WTC11 (cell line): ENCODE measurements at regions not wholly inside any gene's neighbourhood (a gene's known extent, or its start where the extent isn't known, plus 50 kb on each side); places are given as distances from the start of the nearest gene placed in this dataset.

Source experiments
- ATAC-seq: fragments of 200-7000 bp; cut with Tn5 transposase; 2 replicates; pipeline ENCODE4 v1.10.0; 2021; ENCODE audit warnings: mild to moderate bottlenecking, moderate library complexity
- CTCF ChIA-PET: fragments of 300-600 bp; sonication (Branson Sonifier 250); formaldehyde crosslinking; loops from one replicate; lab custom pipeline; 2021; ENCODE audit warnings: antibody characterized with exemption; lab: Charles Lee
- POLR2A ChIA-PET: fragments of 350-600 bp; sonication (Branson Sonifier 250); formaldehyde crosslinking; loops from one replicate; lab custom pipeline; 2021; ENCODE audit warnings: antibody characterized with exemption; lab: Charles Lee
- DNase-seq: peaks from one replicate; pipeline ENCODE4 v3.0.0; 2021; ENCODE audit warnings: low spot score
- H3K27ac Mint-ChIP-seq: 2 replicates; pipeline ENCODE4 v1.8.0; 2021; ENCODE audit warnings: mixed read lengths
- H3K27me3 Mint-ChIP-seq: 2 replicates; pipeline ENCODE4 v1.8.0; 2021; ENCODE audit warnings: low read depth, mild to moderate bottlenecking, moderate library complexity, mixed read lengths
- H3K36me3 Mint-ChIP-seq: 2 replicates; pipeline ENCODE4 v1.8.0; 2021; ENCODE audit warnings: mixed read lengths
- H3K4me1 Mint-ChIP-seq: 2 replicates; pipeline ENCODE4 v1.8.0; 2022; ENCODE audit warnings: mixed read lengths
- H3K4me3 Mint-ChIP-seq: 2 replicates; pipeline ENCODE4 v1.8.0; 2021; ENCODE audit warnings: mild to moderate bottlenecking, moderate library complexity, mixed read lengths
- H3K9me3 Mint-ChIP-seq: 2 replicates; pipeline ENCODE4 v1.8.0; 2021; ENCODE audit warnings: mixed read lengths
- CREB1 ChIP-seq: sonication (generic); formaldehyde crosslinking; IDR thresholded peaks from 2 replicates; pipeline ENCODE4 v1.8.0; 2023; ENCODE audit warnings: mild to moderate bottlenecking, missing genetic modification reagents
- ESRRA ChIP-seq: sonication (generic); formaldehyde crosslinking; IDR thresholded peaks from 2 replicates; pipeline ENCODE4 v1.8.1; 2022; ENCODE audit warnings: mild to moderate bottlenecking, missing genetic modification reagents, borderline replicate concordance
- FOXJ3 ChIP-seq: sonication (generic); formaldehyde crosslinking; IDR thresholded peaks from 2 replicates; pipeline ENCODE4 v1.9.0; 2021; ENCODE audit warnings: missing genetic modification reagents, mild to moderate bottlenecking, borderline replicate concordance
- GABPB1 ChIP-seq: sonication (generic); formaldehyde crosslinking; IDR thresholded peaks from 2 replicates; pipeline ENCODE4 v1.8.1; 2023; ENCODE audit warnings: mild to moderate bottlenecking, missing genetic modification reagents
- NFATC4 ChIP-seq: fragments of 250-450 bp; sonication (Bioruptor Pico); IDR thresholded peaks from 2 replicates; pipeline ENCODE4 v1.9.0; 2021; ENCODE audit warnings: mild to moderate bottlenecking
- SOX15 ChIP-seq: fragments of 250-450 bp; sonication (Bioruptor Pico); IDR thresholded peaks from 2 replicates; pipeline ENCODE4 v1.9.0; 2021; ENCODE audit warnings: mild to moderate bottlenecking
- ZBTB43 ChIP-seq: sonication (generic); formaldehyde crosslinking; IDR thresholded peaks from 2 replicates; pipeline ENCODE4 v1.8.1; 2023; ENCODE audit warnings: mild to moderate bottlenecking, missing genetic modification reagents
- ZNF121 ChIP-seq: sonication (generic); formaldehyde crosslinking; IDR thresholded peaks from 2 replicates; pipeline ENCODE4 v1.8.0; 2023; ENCODE audit warnings: missing genetic modification reagents
- ZNF219 ChIP-seq: sonication (generic); formaldehyde crosslinking; IDR thresholded peaks from 2 replicates; pipeline ENCODE4 v1.8.0; 2023; ENCODE audit warnings: missing genetic modification reagents, mild to moderate bottlenecking, borderline replicate concordance
- ZNF671 ChIP-seq: fragments of 250-450 bp; sonication (Bioruptor Pico); IDR thresholded peaks from 2 replicates; pipeline ENCODE4 v1.8.0; 2021; ENCODE audit warnings: mild to moderate bottlenecking
- TF ChIP-seq, protein P1 (sequence below): sonication (generic); formaldehyde crosslinking; IDR thresholded peaks from 2 replicates; pipeline ENCODE4 v1.8.1; 2022; ENCODE audit warnings: mild to moderate bottlenecking, missing genetic modification reagents, moderate library complexity, borderline replicate concordance
- TF ChIP-seq, protein P2 (sequence below): fragments of 250-450 bp; sonication (Bioruptor Pico); IDR thresholded peaks from 2 replicates; pipeline ENCODE4 v1.9.0; 2021; ENCODE audit warnings: mild to moderate bottlenecking
- TF ChIP-seq, protein P3 (sequence below): sonication (generic); formaldehyde crosslinking; conservative IDR thresholded peaks from 2 replicates; pipeline ENCODE4 v1.8.1; 2022; ENCODE audit warnings: mild to moderate bottlenecking, missing genetic modification reagents
- TF ChIP-seq, protein P4 (sequence below): sonication (generic); formaldehyde crosslinking; IDR thresholded peaks from 2 replicates; pipeline ENCODE4 v1.8.0; 2022; ENCODE audit warnings: mild to moderate bottlenecking, missing genetic modification reagents
- TF ChIP-seq, protein P5 (sequence below): fragments of 250-450 bp; sonication (Bioruptor Pico); conservative IDR thresholded peaks from 2 replicates; pipeline ENCODE4 v1.9.0; 2021; ENCODE audit warnings: mild to moderate bottlenecking

DNA sequence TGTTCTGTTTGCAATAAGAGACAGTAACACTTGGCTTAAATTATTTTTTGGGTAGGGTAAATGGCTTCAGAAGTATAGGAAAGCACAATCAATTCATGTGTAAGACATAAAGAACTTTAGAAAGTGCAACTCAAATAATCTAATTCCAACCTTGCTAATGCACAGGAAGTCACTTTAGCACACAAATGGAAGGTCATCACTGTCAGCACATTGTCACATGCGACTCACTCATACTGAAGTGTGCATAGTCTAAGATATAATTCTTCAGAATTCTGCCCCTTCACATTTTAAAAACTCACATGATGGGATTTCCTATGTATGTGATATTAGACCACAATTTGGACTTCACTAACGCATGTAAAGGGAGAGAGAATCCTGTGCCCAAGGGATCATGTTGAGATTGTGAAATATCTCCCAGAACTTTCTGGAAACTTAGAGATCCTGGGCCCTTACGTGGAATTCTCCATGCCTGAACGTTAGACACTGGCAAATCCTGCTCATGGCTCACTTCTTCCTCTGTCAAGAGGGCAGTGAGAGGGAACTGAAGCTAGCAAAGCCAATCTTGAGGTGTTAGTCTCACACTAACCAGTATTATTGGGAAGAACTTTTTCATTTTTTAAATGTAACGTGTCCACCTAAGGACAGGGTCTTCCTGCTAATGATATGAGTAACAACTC is 403.2 kb upstream of the PTGER4 start (continued):
- TF ChIP-seq, protein P1, sequence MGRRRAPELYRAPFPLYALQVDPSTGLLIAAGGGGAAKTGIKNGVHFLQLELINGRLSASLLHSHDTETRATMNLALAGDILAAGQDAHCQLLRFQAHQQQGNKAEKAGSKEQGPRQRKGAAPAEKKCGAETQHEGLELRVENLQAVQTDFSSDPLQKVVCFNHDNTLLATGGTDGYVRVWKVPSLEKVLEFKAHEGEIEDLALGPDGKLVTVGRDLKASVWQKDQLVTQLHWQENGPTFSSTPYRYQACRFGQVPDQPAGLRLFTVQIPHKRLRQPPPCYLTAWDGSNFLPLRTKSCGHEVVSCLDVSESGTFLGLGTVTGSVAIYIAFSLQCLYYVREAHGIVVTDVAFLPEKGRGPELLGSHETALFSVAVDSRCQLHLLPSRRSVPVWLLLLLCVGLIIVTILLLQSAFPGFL: no peak
- no peak for TF ChIP-seq ZNF121 (CRISPR knock-in tag)

DNA sequence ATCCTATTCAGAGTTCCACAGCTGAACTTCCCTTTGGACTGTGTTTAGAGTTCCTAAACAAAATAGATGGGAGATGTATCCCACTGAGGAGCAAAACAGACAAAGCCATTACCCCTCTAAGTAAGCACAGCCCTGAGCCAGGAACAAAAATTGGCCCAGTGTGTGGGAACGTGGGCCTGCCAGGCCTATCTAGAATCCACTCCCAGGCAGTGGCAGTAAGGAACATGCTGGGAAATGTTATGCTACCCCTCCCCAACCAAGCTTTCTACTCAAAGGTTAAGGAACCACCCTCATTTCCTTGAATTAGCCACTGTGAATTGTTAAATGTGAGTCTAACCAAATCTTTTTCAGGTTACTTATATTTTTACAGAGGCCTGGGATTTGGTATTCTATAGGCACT is 405.1 kb upstream of the PTGER4 start:
- Mint-ChIP-seq H3K9me3 (peaks cover 3% of the 10 kb centered on the region; the same call in 1 of the 2 replicates), H3K36me3 (no peaks in the 10 kb centered on the region), H3K27me3 (no peaks in the 10 kb centered on the region), H3K4me1 (peaks cover 8% of the 10 kb centered on the region)
- POLR2A ChIA-PET: no interaction called here
- no peak for DNase-seq
- TF ChIP-seq, protein P2, sequence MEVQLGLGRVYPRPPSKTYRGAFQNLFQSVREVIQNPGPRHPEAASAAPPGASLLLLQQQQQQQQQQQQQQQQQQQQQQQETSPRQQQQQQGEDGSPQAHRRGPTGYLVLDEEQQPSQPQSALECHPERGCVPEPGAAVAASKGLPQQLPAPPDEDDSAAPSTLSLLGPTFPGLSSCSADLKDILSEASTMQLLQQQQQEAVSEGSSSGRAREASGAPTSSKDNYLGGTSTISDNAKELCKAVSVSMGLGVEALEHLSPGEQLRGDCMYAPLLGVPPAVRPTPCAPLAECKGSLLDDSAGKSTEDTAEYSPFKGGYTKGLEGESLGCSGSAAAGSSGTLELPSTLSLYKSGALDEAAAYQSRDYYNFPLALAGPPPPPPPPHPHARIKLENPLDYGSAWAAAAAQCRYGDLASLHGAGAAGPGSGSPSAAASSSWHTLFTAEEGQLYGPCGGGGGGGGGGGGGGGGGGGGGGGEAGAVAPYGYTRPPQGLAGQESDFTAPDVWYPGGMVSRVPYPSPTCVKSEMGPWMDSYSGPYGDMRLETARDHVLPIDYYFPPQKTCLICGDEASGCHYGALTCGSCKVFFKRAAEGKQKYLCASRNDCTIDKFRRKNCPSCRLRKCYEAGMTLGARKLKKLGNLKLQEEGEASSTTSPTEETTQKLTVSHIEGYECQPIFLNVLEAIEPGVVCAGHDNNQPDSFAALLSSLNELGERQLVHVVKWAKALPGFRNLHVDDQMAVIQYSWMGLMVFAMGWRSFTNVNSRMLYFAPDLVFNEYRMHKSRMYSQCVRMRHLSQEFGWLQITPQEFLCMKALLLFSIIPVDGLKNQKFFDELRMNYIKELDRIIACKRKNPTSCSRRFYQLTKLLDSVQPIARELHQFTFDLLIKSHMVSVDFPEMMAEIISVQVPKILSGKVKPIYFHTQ (CRISPR knock-in tag): no peak
- TF ChIP-seq, protein P3, sequence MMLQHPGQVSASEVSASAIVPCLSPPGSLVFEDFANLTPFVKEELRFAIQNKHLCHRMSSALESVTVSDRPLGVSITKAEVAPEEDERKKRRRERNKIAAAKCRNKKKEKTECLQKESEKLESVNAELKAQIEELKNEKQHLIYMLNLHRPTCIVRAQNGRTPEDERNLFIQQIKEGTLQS (CRISPR knock-in tag): no peak
- TF ChIP-seq CREB1 (CRISPR knock-in tag) (no peak), ESRRA (CRISPR knock-in tag) (no peak), ZNF219 (no peak), NFATC4 (CRISPR knock-in tag) (no peak), ZBTB43 (CRISPR knock-in tag) (no peak), GABPB1 (CRISPR knock-in tag) (no peak), SOX15 (CRISPR knock-in tag) (no peak), FOXJ3 (CRISPR knock-in tag) (no peak), ZNF671 (CRISPR knock-in tag) (no peak)
- TF ChIP-seq, protein P4, sequence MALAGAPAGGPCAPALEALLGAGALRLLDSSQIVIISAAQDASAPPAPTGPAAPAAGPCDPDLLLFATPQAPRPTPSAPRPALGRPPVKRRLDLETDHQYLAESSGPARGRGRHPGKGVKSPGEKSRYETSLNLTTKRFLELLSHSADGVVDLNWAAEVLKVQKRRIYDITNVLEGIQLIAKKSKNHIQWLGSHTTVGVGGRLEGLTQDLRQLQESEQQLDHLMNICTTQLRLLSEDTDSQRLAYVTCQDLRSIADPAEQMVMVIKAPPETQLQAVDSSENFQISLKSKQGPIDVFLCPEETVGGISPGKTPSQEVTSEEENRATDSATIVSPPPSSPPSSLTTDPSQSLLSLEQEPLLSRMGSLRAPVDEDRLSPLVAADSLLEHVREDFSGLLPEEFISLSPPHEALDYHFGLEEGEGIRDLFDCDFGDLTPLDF (CRISPR knock-in tag): no peak
- TF ChIP-seq, protein P5, sequence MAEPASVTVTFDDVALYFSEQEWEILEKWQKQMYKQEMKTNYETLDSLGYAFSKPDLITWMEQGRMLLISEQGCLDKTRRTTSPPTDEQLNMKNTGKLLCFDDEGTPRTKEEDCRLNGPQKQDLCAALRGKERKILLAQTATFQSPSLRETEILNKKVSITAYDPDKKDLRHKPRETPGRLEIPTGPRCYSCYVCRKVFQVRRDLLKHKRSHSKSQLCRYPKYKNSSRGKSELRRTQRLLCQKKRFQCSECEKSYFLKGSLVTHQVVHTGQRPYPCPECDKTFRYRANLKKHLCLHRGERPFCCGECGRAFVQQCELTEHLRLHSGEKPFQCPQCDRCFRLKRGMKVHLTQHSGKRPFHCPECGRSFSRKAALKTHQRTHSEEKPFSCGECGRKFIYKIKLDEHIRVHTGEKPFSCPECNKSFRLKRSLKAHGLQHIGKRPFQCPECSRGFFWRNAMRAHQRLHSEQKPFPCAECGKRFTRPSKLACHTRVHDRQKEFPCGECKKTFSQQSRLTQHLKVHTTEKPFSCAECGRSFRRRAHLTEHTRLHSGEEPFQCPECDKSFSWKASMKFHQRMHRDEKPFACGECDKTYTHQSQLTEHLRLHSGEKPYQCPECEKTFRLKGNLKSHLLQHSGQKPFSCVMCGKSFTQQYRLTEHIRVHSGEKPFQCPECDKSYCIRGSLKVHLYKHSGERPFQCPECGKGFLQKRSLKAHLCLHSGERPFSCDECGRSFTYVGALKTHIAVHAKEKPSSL (CRISPR knock-in tag): no peak
- TF ChIP-seq, all 79 proteins: peak for 0
- CTCF ChIA-PET: no interaction called here
- Mint-ChIP-seq H3K4me3 (no peak overlapping the region), H3K27ac (no peak overlapping the region)
- ATAC-seq: no peak
